Neuronal stem cell (in vitro differentiated cells): ENCODE measurements at regions not wholly inside any gene's neighbourhood (a gene's known extent, or its start where the extent isn't known, plus 50 kb on each side); places are given as distances from the start of the nearest gene placed in this dataset.
"Not testable (repeated sequence)": the region's sequence is repeated elsewhere in the genome, so short reads cannot be mapped to it uniquely, and the experiment has no call there.

Experiments used
- DNase-seq: peaks from one replicate; pipeline ENCODE4 v3.0.0-alpha.2; 2013; ENCODE audit warnings: low spot score
- H2AFZ ChIP-seq: one replicate; pipeline ENCODE4 v1.6.1; 2013; ENCODE audit warnings: mild to moderate bottlenecking, low read length, inconsistent platforms
- H2AK5ac ChIP-seq: 2 replicates; pipeline ENCODE4 v1.6.1; 2013; ENCODE audit warnings: low read depth, mild to moderate bottlenecking, inconsistent platforms, low read length, moderate library complexity, mixed read lengths
- H2BK120ac ChIP-seq: 2 replicates; pipeline ENCODE4 v1.6.1; 2013; ENCODE audit warnings: low read depth, mild to moderate bottlenecking, inconsistent platforms, low read length, moderate library complexity, mixed read lengths
- H2BK12ac ChIP-seq: one replicate; pipeline ENCODE4 v1.6.1; 2013; ENCODE audit warnings: low read length, inconsistent platforms
- H2BK15ac ChIP-seq: 2 replicates; pipeline ENCODE4 v1.6.1; 2013; ENCODE audit warnings: mild to moderate bottlenecking, low read length, inconsistent platforms, mixed read lengths
- H2BK5ac ChIP-seq: one replicate; pipeline ENCODE4 v1.6.1; 2013; ENCODE audit warnings: inconsistent platforms, mild to moderate bottlenecking, low read length, moderate library complexity
- H3K14ac ChIP-seq: one replicate; pipeline ENCODE4 v1.6.1; 2013; ENCODE audit warnings: low read length, inconsistent platforms
- H3K18ac ChIP-seq: 2 replicates; pipeline ENCODE4 v1.6.1; 2013; ENCODE audit warnings: low read length, inconsistent platforms
- H3K23ac ChIP-seq: 2 replicates; pipeline ENCODE4 v1.6.1; 2013; ENCODE audit warnings: low read depth, mild to moderate bottlenecking, mixed read lengths, low read length, inconsistent platforms; ENCODE audit not compliant: poor library complexity
- H3K27ac ChIP-seq: replicated peaks from 3 replicates; pipeline ENCODE4 v1.5.1; 2013; ENCODE audit warnings: low read length, inconsistent platforms
- H3K27me3 ChIP-seq, 3 experiments: 2 replicates each; pipeline ENCODE4 v1.6.1; 2013; ENCODE audit warnings: low read length in 3 of 3, mild to moderate bottlenecking in 2 of 3, inconsistent platforms in 1 of 3, low read depth in 1 of 3, mixed read lengths in 1 of 3, moderate library complexity in 1 of 3; ENCODE audit not compliant: control insufficient read depth in 3 of 3, insufficient read depth in 3 of 3
- H3K36me3 ChIP-seq, 2 donors: replicated peaks in 1 of 2; 2 replicates each; pipeline ENCODE4 v1.6.1; 2013; ENCODE audit warnings: low read length in 2 of 2; ENCODE audit not compliant: control insufficient read depth in 2 of 2, insufficient read depth in 2 of 2
- H3K4ac ChIP-seq: 2 replicates; pipeline ENCODE4 v1.6.1; 2013; ENCODE audit warnings: inconsistent platforms, mild to moderate bottlenecking, low read length, moderate library complexity
- H3K4me1 ChIP-seq, 2 donors: 1 replicate in 1 of 2; 2 replicates in 1 of 2; pipeline ENCODE4 v1.6.1; 2013; ENCODE audit warnings: low read length in 2 of 2, low read depth in 1 of 2; ENCODE audit not compliant: control insufficient read depth in 2 of 2, insufficient read depth in 1 of 2
- H3K4me2 ChIP-seq: one replicate; pipeline ENCODE4 v1.6.1; 2013; ENCODE audit warnings: mild to moderate bottlenecking, low read length, inconsistent platforms; ENCODE audit not compliant: insufficient read depth, poor library complexity, severe bottlenecking
- H3K4me3 ChIP-seq, 2 donors: 2 replicates each; pipeline ENCODE4 v1.5.1; 2013; ENCODE audit warnings: low read length in 2 of 2, mild to moderate bottlenecking in 2 of 2, inconsistent platforms in 1 of 2, moderate library complexity in 1 of 2
- H3K79me1 ChIP-seq: one replicate; pipeline ENCODE4 v1.6.1; 2013; ENCODE audit warnings: low read depth, mild to moderate bottlenecking, inconsistent platforms, low read length, moderate library complexity
- H3K9ac ChIP-seq: one replicate; pipeline ENCODE4 v1.6.1; 2013; ENCODE audit warnings: mild to moderate bottlenecking, low read depth, low read length, inconsistent platforms; ENCODE audit not compliant: poor library complexity
- H3K9me3 ChIP-seq, 2 donors: replicated peaks in 1 of 2; 2 replicates each; pipeline versions ENCODE3 to v1.6.1; 2013; ENCODE audit warnings: low read length in 2 of 2, mild to moderate bottlenecking in 2 of 2, inconsistent platforms in 1 of 2, low read depth in 1 of 2, mixed read lengths in 1 of 2, moderate library complexity in 1 of 2; ENCODE audit not compliant: control insufficient read depth in 2 of 2, insufficient read depth in 1 of 2
- H4K8ac ChIP-seq: one replicate; pipeline ENCODE4 v1.6.1; 2013; ENCODE audit warnings: low read depth, mild to moderate bottlenecking, inconsistent platforms, low read length, moderate library complexity
- H4K91ac ChIP-seq: one replicate; pipeline ENCODE4 v1.6.1; 2013; ENCODE audit warnings: low read length, low read depth, mild to moderate bottlenecking, inconsistent platforms; ENCODE audit not compliant: poor library complexity
- WGBS, 2 donors: extraction: QIAGEN DNeasy Blood & Tissue Kit; methylation state at CpG; one replicate each; pipeline ENCODE4 v1.1.7; 2013; ENCODE audit warnings: missing lambda C conversion rate in 2 of 2, mixed read lengths in 1 of 2; ENCODE audit not compliant: insufficient read length in 2 of 2, insufficient replicate concordance in 1 of 2; ENCODE audit errors: extremely low coverage in 2 of 2; 5-methylcytosine and 5-hydroxymethylcytosine counted together

DNA sequence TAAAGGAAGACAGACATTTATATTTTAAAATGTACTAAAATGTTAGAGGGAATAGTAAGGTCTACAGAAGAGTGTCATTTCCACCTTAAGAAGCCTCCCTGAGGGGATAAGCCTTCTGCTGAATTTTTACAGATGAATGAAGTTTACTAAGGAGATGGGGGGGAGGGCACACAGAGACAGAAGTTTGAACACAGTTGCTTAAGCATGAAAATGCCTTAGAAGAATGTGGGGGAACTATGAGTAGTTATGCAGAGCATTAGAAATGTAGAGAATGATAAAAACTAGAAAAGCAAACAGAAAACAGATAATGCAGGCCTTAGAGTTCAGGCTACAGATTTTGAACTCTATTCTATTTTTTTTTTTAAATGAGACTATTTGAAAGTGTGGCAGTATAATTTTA lies 232.2 kb upstream of the VLDLR start:
- H3K4me2 ChIP-seq, result no peak overlapping the region
- no peak overlapping the region for H2BK12ac ChIP-seq
- no peak overlapping the region for H2BK15ac ChIP-seq
- H3K36me3 ChIP-seq, result no peaks in the 10 kb centered on the region
- no peak overlapping the region for H3K23ac ChIP-seq
- no peak overlapping the region for H4K8ac ChIP-seq
- no peaks in the 10 kb centered on the region for H3K79me1 ChIP-seq
- H2BK5ac ChIP-seq, result no peak overlapping the region
- no peak overlapping the region for H3K4ac ChIP-seq
- H3K9ac ChIP-seq, result no peak overlapping the region
- no peak overlapping the region for H3K14ac ChIP-seq
- no peak overlapping the region for H4K91ac ChIP-seq
- peaks cover 0 to 8% of the 10 kb centered on the region in 2 donors for H3K9me3 ChIP-seq
- H2AK5ac ChIP-seq, result no peak overlapping the region
- H3K18ac ChIP-seq, result no peak overlapping the region
- no peaks in the 10 kb centered on the region for H3K27me3 ChIP-seq
- H3K4me1 ChIP-seq, result peaks cover 0 to 8% of the 10 kb centered on the region in 2 donors
- H3K27ac ChIP-seq, result no peak overlapping the region
- peak overlapping the region; percentile 67 for H2AFZ ChIP-seq
- DNase-seq, result no peak
- H3K4me3 ChIP-seq, result no peak overlapping the region
- no peak overlapping the region for H2BK120ac ChIP-seq

DNA sequence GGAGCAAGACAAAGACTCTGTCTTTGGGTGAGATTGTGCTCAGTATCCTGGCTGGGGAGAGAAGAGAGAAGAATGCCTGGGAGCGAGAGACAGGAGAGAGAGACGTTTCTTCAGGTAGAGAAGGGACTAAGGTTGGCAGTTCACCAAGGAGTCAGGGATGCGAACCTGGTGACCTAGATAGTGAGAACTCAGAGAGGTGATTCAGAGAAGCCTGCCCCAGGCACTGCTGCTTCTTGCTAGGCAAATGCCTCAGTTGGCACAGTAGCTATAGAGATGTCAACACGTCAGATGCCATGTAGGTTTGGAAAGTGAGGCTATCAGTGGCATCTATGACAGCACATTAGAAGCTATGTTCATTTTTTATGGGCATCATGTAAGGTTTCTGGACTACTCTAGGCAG lies 231.6 kb upstream of the VLDLR start:
- Histone ChIP-seq H3K36me3 (no peaks in the 10 kb centered on the region), H2BK5ac (no peak overlapping the region), H3K27me3 (no peaks in the 10 kb centered on the region), H2BK120ac (no peak overlapping the region), H3K9me3 (peaks cover 0 to 11% of the 10 kb centered on the region in 2 donors), H3K4ac (no peak overlapping the region), H2BK15ac (no peak overlapping the region), H4K91ac (no peak overlapping the region), H3K79me1 (no peaks in the 10 kb centered on the region), H3K4me3 (no peak overlapping the region), H3K23ac (no peak overlapping the region), H2AFZ (peak overlapping the region; percentile 67), H2BK12ac (no peak overlapping the region), H3K27ac (no peak overlapping the region), H3K18ac (no peak overlapping the region), H3K14ac (no peak overlapping the region), H4K8ac (no peak overlapping the region), H2AK5ac (no peak overlapping the region), H3K9ac (no peak overlapping the region), H3K4me1 (peaks cover 0 to 8% of the 10 kb centered on the region in 2 donors), H3K4me2 (no peak overlapping the region)
- no CpG with 5 or more reads among the region's 4 CpGs for WGBS, 2 donors
- DNase-seq, result no peak

- not testable (repeated sequence) for H2BK5ac ChIP-seq, DNase-seq, H3K36me3 ChIP-seq, H4K8ac ChIP-seq, H3K18ac ChIP-seq, H3K4ac ChIP-seq, H3K27ac ChIP-seq, H3K14ac ChIP-seq, H3K4me1 ChIP-seq, H3K23ac ChIP-seq, H3K79me1 ChIP-seq, H3K27me3 ChIP-seq, H3K4me3 ChIP-seq, H4K91ac ChIP-seq, H3K4me2 ChIP-seq, H3K9ac ChIP-seq, H2AFZ ChIP-seq, H2AK5ac ChIP-seq, H2BK15ac ChIP-seq, H2BK12ac ChIP-seq, H2BK120ac ChIP-seq
- peaks cover 0 to 11% of the 10 kb centered on the region in 2 donors for H3K9me3 ChIP-seq
Observed at GRCh38 chr9:2391509-2392132, 230.0 kb upstream of the VLDLR start.

DNA sequence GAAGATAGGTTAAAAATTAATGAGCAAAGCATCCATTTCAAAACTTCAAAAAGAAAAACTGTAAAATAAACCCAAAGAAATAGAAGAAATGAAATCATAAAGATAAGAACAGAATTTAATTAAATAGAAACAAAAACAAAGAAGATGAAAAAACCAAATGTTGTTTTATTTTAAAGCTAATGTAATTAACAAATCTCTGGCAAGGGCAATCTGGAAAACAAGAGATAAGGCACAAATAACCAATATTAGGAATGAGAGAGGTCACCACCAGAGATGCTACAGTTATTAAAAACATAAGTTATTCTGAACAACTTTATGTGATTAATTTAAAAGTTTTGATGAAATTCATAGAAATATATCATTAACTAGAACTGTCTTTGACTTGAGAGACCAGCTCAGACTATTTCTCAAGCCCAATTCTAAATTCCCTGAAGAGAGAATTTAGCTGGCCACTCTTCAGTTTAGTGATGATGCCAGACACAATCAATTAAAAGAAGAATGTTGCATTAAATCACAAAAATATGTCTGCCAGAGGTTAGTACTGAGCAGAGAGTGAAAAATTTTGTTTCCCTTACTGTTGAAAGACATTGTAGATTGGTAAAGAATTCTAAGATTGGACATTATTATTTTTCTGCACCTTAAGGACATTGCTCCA lies 227.4 kb upstream of the VLDLR start:
- DNase-seq, H3K27ac ChIP-seq, H3K4me2 ChIP-seq, H3K79me1 ChIP-seq, H3K4me1 ChIP-seq, H3K9me3 ChIP-seq, H4K8ac ChIP-seq, H3K4ac ChIP-seq, H2BK120ac ChIP-seq, H4K91ac ChIP-seq, H2AFZ ChIP-seq, H3K4me3 ChIP-seq, H2BK12ac ChIP-seq, H2BK15ac ChIP-seq, H3K36me3 ChIP-seq, H3K23ac ChIP-seq, H2BK5ac ChIP-seq, H3K18ac ChIP-seq, H3K27me3 ChIP-seq, H3K14ac ChIP-seq, H3K9ac ChIP-seq, H2AK5ac ChIP-seq: not testable (repeated sequence)
